GM18909 (cell line): ENCODE measurements at regions not wholly inside any gene's neighbourhood (a gene's known extent, or its start where the extent isn't known, plus 50 kb on each side); places are given as distances from the start of the nearest gene placed in this dataset.

Source experiments
- ATAC-seq: cut with Tn5 transposase; IDR thresholded peaks from one replicate; pipeline ENCODE4 v1.9.1; 2021; ENCODE audit warnings: mild to moderate bottlenecking; ENCODE audit not compliant: unreplicated experiment, poor library complexity

- ATAC-seq, result no peak
Measured at GRCh38 chr3:82354228-82354627, 592.8 kb upstream of the GBE1 start.

GRCh38 chr3:82353306-82354171 lies 592.1 kb upstream of the GBE1 start:
- ATAC-seq, result no peak

GRCh38 chr3:82347585-82347984 lies 586.1 kb upstream of the GBE1 start:
- ATAC-seq, result no peak

- ATAC-seq, result no peak
Measured at GRCh38 chr3:82342521-82342920, 581.1 kb upstream of the GBE1 start.

- ATAC-seq, result no peak
Measured at GRCh38 chr3:82329300-82329699, 567.9 kb upstream of the GBE1 start.

- no peak for ATAC-seq
Measured at GRCh38 chr3:82311901-82312300, 550.5 kb upstream of the GBE1 start.

- ATAC-seq, result no peak
Measured at GRCh38 chr3:82308755-82309154, 547.3 kb upstream of the GBE1 start.

- no peak for ATAC-seq
Measured at GRCh38 chr3:82306189-82306588, 544.7 kb upstream of the GBE1 start.

- ATAC-seq, result peak; percentile 46
Measured at GRCh38 chr3:82294609-82295008, 533.2 kb upstream of the GBE1 start.

GRCh38 chr3:82293867-82294266 lies 532.4 kb upstream of the GBE1 start:
- ATAC-seq, result peak; percentile 89

- no peak for ATAC-seq
Measured at GRCh38 chr3:82293435-82293834, 532.0 kb upstream of the GBE1 start.

GRCh38 chr3:82287562-82287961 lies 526.1 kb upstream of the GBE1 start:
- ATAC-seq, result no peak

- no peak for ATAC-seq
Measured at GRCh38 chr3:82281205-82281604, 519.8 kb upstream of the GBE1 start.

GRCh38 chr3:82276992-82277391 lies 515.5 kb upstream of the GBE1 start:
- no peak for ATAC-seq

- ATAC-seq, result no peak
Measured at GRCh38 chr3:82274897-82275296, 513.5 kb upstream of the GBE1 start.

- no peak for ATAC-seq
Measured at GRCh38 chr3:82265747-82266146, 504.3 kb upstream of the GBE1 start.

- ATAC-seq, result no peak
Measured at GRCh38 chr3:82262193-82262592, 500.7 kb upstream of the GBE1 start.

GRCh38 chr3:82261637-82262036 lies 500.2 kb upstream of the GBE1 start:
- ATAC-seq, result no peak

- ATAC-seq, result no peak
Measured at GRCh38 chr3:82261013-82261412, 499.6 kb upstream of the GBE1 start.

- no peak for ATAC-seq
Measured at GRCh38 chr3:82259994-82260393, 498.5 kb upstream of the GBE1 start.

- no peak for ATAC-seq
Measured at GRCh38 chr3:82240322-82240721, 478.9 kb upstream of the GBE1 start.

GRCh38 chr3:82236257-82236656 lies 474.8 kb upstream of the GBE1 start:
- no peak for ATAC-seq
